K562 (cell line): ENCODE measurements at regions not wholly inside any gene's neighbourhood (a gene's known extent, or its start where the extent isn't known, plus 50 kb on each side); places are given as distances from the start of the nearest gene placed in this dataset.

Experiments used
- CTCF ChIP-seq, 3 experiments: IDR thresholded peaks in 2 of 3; conservative IDR thresholded peaks in 1 of 3; 2 replicates each; pipeline ENCODE4 v1.5.1; 2011 to 2012; ENCODE audit warnings: low read length in 3 of 3, mild to moderate bottlenecking in 3 of 3, control low read depth in 2 of 3, improper control_type of control experiment in 1 of 3, inconsistent platforms in 1 of 3, low read depth in 1 of 3, mixed read lengths in 1 of 3, moderate library complexity in 1 of 3; ENCODE audit not compliant: insufficient read depth in 2 of 3
- FOXO4 ChIP-seq: fragments of 450-650 bp; formaldehyde crosslinking; IDR thresholded peaks from 2 replicates; pipeline ENCODE4 v1.4.0; 2020; ENCODE audit warnings: mild to moderate bottlenecking, moderate library complexity
- KLF13 ChIP-seq: fragments of 450-650 bp; IDR thresholded peaks from 2 replicates; pipeline ENCODE4 v1.6.1; 2016; ENCODE audit warnings: missing genetic modification characterization, low read depth, mild to moderate bottlenecking, missing compliant biosample characterization, moderate library complexity, borderline replicate concordance
- MAX ChIP-seq: sonication (generic); formaldehyde crosslinking; IDR thresholded peaks from 2 replicates; pipeline ENCODE4 v1.9.0; 2022; ENCODE audit warnings: mild to moderate bottlenecking, missing genetic modification reagents

- no peak for TF ChIP-seq MAX (CRISPR knock-in tag)
- TF ChIP-seq FOXO4 = no peak
- no peak for TF ChIP-seq CTCF (IDR thresholded peaks at IDR 0.05 in 2 of 3, conservative IDR thresholded peaks at IDR 0.05 in 1 of 3; ENCODE audit: insufficient read depth in 2 of 3, low read depth in 1 of 3, low read length in 3 of 3)
- no peak for TF ChIP-seq KLF13
These were observed 50.7 kb upstream of the FST start for GRCh38 chr5:53429706-53430105.
